Bronchial epithelial cell (primary cell): ENCODE measurements at regions not wholly inside any gene's neighbourhood (a gene's known extent, or its start where the extent isn't known, plus 50 kb on each side); places are given as distances from the start of the nearest gene placed in this dataset.

Source experiments
- DNase-seq: peaks from one replicate; pipeline ENCODE4 v3.0.0-alpha.2; 2010; ENCODE audit warnings: low read depth
- FAIRE-seq: peaks from 2 replicates; lab custom pipeline; 2011; peaks lifted over from hg19 to GRCh38; lab: Jason Lieb, UNC
- H3K27me3 ChIP-seq: 2 replicates; pipeline ENCODE4 v1.5.1; 2011; ENCODE audit warnings: low read length; ENCODE audit not compliant: control insufficient read depth, insufficient read depth
- H3K36me3 ChIP-seq: 2 replicates; pipeline ENCODE4 v1.5.1; 2011; ENCODE audit warnings: low read length; ENCODE audit not compliant: control insufficient read depth, insufficient read depth
- H3K4me3 ChIP-seq: 2 replicates; pipeline ENCODE4 v1.5.1; 2011; ENCODE audit warnings: mild to moderate bottlenecking, low read depth, low read length, control low read depth
- TF ChIP-seq, protein P1 (sequence below): IDR thresholded peaks from 2 replicates; pipeline ENCODE4 v1.5.1; 2011; ENCODE audit warnings: mild to moderate bottlenecking, moderate library complexity, low read length, control low read depth, inconsistent platforms; ENCODE audit not compliant: insufficient read depth, severe bottlenecking

DNA sequence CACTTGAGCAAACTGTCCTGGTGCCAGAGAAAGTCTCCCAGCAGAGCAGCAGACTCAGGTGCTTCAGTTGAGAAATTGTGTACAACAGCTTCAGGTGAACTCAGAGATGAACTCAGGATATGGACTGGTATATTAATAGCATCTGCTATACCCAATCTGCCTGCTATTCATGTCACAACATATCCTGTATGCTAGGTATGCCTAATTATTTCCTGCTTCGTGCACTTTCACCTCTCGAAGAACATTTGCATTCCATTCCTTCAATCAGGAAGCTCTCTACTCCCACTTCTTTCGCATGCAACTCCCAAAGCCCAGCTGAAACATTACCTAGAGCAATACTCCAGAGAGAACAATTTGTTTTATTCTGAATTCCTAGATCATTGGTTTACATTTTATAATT lies 207.7 kb downstream of the KCNA4 start:
- Histone ChIP-seq H3K27me3 (no peaks in the 10 kb centered on the region), H3K36me3 (no peaks in the 10 kb centered on the region), H3K4me3 (no peak overlapping the region)
- TF ChIP-seq, protein P1, sequence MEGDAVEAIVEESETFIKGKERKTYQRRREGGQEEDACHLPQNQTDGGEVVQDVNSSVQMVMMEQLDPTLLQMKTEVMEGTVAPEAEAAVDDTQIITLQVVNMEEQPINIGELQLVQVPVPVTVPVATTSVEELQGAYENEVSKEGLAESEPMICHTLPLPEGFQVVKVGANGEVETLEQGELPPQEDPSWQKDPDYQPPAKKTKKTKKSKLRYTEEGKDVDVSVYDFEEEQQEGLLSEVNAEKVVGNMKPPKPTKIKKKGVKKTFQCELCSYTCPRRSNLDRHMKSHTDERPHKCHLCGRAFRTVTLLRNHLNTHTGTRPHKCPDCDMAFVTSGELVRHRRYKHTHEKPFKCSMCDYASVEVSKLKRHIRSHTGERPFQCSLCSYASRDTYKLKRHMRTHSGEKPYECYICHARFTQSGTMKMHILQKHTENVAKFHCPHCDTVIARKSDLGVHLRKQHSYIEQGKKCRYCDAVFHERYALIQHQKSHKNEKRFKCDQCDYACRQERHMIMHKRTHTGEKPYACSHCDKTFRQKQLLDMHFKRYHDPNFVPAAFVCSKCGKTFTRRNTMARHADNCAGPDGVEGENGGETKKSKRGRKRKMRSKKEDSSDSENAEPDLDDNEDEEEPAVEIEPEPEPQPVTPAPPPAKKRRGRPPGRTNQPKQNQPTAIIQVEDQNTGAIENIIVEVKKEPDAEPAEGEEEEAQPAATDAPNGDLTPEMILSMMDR = no peak
- DNase-seq = peak; percentile 94
- no peak for FAIRE-seq

- FAIRE-seq = no peak
- TF ChIP-seq, protein P1 = no peak
- H3K27me3 ChIP-seq = no peaks in the 10 kb centered on the region
- no peak for DNase-seq
- H3K36me3 ChIP-seq = no peaks in the 10 kb centered on the region
- no peak overlapping the region for H3K4me3 ChIP-seq
These were observed 214.3 kb downstream of the KCNA4 start for GRCh38 chr11:29802522-29802921.

- FAIRE-seq (no peak), DNase-seq (no peak)
- TF ChIP-seq, protein P1 = no peak
- H3K27me3 ChIP-seq = no peaks in the 10 kb centered on the region
- no peak overlapping the region for H3K4me3 ChIP-seq
- H3K36me3 ChIP-seq = no peaks in the 10 kb centered on the region
These were observed 215.3 kb downstream of the KCNA4 start for GRCh38 chr11:29801561-29801960.

GRCh38 chr11:29786092-29786491 lies 230.7 kb downstream of the KCNA4 start:
- TF ChIP-seq, protein P1 = no peak
- Histone ChIP-seq H3K36me3 (no peaks in the 10 kb centered on the region), H3K4me3 (no peak overlapping the region), H3K27me3 (no peaks in the 10 kb centered on the region)
- DNase-seq = no peak
- no peak for FAIRE-seq

DNA sequence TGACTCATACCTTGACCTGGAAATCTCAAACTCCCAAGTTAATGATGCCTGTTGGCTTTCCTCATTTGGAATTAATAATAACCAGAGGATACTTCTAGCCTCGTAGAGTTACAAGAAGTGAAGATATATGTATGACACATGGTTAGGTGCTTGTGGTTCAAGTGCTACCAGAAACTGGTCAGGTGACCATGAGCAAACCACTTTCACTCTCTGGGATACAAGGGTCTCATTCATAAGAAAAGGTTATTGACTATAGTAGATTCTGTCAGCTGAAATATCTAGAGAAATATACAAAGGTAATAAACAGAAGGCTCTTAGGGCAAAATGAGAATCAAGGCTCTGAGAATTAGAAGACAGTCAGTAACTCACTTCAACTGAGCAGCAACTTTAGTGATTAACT lies 233.3 kb downstream of the KCNA4 start:
- FAIRE-seq (no peak), DNase-seq (no peak)
- Histone ChIP-seq H3K4me3 (no peak overlapping the region), H3K27me3 (no peaks in the 10 kb centered on the region), H3K36me3 (no peaks in the 10 kb centered on the region)
- TF ChIP-seq, protein P1 = no peak

DNA sequence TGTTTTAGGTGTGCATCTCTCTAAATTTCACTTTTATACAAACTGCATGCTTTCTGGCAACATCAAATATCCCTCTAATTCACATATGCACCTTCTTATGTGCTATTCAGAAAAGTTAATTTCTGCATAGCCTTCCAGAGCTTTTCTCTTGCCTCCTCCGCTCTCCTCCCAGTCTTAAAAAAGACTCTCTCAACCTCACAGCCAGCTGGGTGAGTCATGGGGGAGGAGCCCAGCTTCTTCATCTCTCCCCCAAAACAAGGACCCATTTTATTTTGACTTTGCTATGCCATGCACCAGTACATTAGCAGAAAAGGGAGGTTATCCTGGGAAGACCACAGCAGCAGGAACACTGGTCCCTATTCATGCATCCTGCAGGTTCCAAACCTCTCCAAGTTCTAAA lies 234.4 kb downstream of the KCNA4 start:
- peak; percentile 3 for DNase-seq
- no peaks in the 10 kb centered on the region for H3K27me3 ChIP-seq
- TF ChIP-seq, protein P1 = no peak
- FAIRE-seq = peak; percentile 28
- no peak overlapping the region for H3K4me3 ChIP-seq
- no peaks in the 10 kb centered on the region for H3K36me3 ChIP-seq
